ENCODE measurements at regions not wholly inside any gene's neighbourhood (a gene's known extent, or its start where the extent isn't known, plus 50 kb on each side); places are given as distances from the start of the nearest gene placed in this dataset.

GRCh38 chr5:5755888-5756287, 333.4 kb downstream of the ICE1 start:
- TF ChIP-seq CTCF (IDR thresholded peaks at IDR 0.05) (no peak), POLR2A (IDR thresholded peaks at IDR 0.05) (no peak)

Measured in sigmoid colon (tissue), 3 donors.